ENCODE measurements at regions not wholly inside any gene's neighbourhood (a gene's known extent, or its start where the extent isn't known, plus 50 kb on each side); places are given as distances from the start of the nearest gene placed in this dataset.

GRCh38 chr5:20694121-20694520, 706.1 kb upstream of the CDH18 start:
- CTCF ChIA-PET, result no interaction called here
- POLR2A ChIA-PET, result no interaction called here

GRCh38 chr5:20692913-20693312, 704.9 kb upstream of the CDH18 start:
- CTCF ChIA-PET, result no interaction called here

GRCh38 chr5:20683241-20683940, 695.4 kb upstream of the CDH18 start:
- ChIA-PET POLR2A (no interaction called here), CTCF (no interaction called here)

More at GRCh38 chr5:20692913-20693312, 704.9 kb upstream of the CDH18 start:
- POLR2A ChIA-PET, result no interaction called here

- ChIA-PET CTCF (no interaction called here), POLR2A (no interaction called here)
These were observed 692.8 kb upstream of the CDH18 start for GRCh38 chr5:20680718-20681302.

GRCh38 chr5:20678814-20679298, 690.9 kb upstream of the CDH18 start:
- ChIA-PET POLR2A (no interaction called here), CTCF (no interaction called here)

- POLR2A ChIA-PET, result no interaction called here
- CTCF ChIA-PET, result no interaction called here
These were observed 690.4 kb upstream of the CDH18 start for GRCh38 chr5:20678386-20678785.

GRCh38 chr5:20660588-20660987, 672.6 kb upstream of the CDH18 start:
- ChIA-PET CTCF (no interaction called here), POLR2A (no interaction called here)

- ChIA-PET POLR2A (no interaction called here), CTCF (no interaction called here)
These were observed 668.3 kb upstream of the CDH18 start for GRCh38 chr5:20656262-20656661.

GRCh38 chr5:20655211-20655610, 667.2 kb upstream of the CDH18 start:
- CTCF ChIA-PET, result no interaction called here
- POLR2A ChIA-PET, result no interaction called here

GRCh38 chr5:20654746-20655145, 666.7 kb upstream of the CDH18 start:
- ChIA-PET CTCF (no interaction called here), POLR2A (no interaction called here)

- ChIA-PET POLR2A (no interaction called here), CTCF (no interaction called here)
These were observed 666.0 kb upstream of the CDH18 start for GRCh38 chr5:20654033-20654432.

GRCh38 chr5:20649966-20650365, 662.0 kb upstream of the CDH18 start:
- CTCF ChIA-PET, result no interaction called here
- POLR2A ChIA-PET, result no interaction called here

GRCh38 chr5:20648981-20649380, 661.0 kb upstream of the CDH18 start:
- CTCF ChIA-PET, result no interaction called here
- POLR2A ChIA-PET, result no interaction called here

GRCh38 chr5:20636686-20637085, 648.7 kb upstream of the CDH18 start:
- ChIA-PET POLR2A (no interaction called here), CTCF (no interaction called here)

- ChIA-PET CTCF (no interaction called here), POLR2A (no interaction called here)
These were observed 631.6 kb upstream of the CDH18 start for GRCh38 chr5:20619591-20619990.

- POLR2A ChIA-PET, result no interaction called here
- CTCF ChIA-PET, result no interaction called here
These were observed 630.3 kb upstream of the CDH18 start for GRCh38 chr5:20618340-20618739.

GRCh38 chr5:20617841-20618240, 629.8 kb upstream of the CDH18 start:
- CTCF ChIA-PET, result no interaction called here

GRCh38 chr5:20615888-20616563, 628.0 kb upstream of the CDH18 start:
- POLR2A ChIA-PET, result no interaction called here
- CTCF ChIA-PET, result no interaction called here

More at GRCh38 chr5:20617841-20618240, 629.8 kb upstream of the CDH18 start:
- POLR2A ChIA-PET, result no interaction called here

GRCh38 chr5:20611620-20612019, 623.6 kb upstream of the CDH18 start:
- CTCF ChIA-PET, result no interaction called here
- POLR2A ChIA-PET, result no interaction called here

GRCh38 chr5:20610681-20611080, 622.7 kb upstream of the CDH18 start:
- CTCF ChIA-PET, result no interaction called here
- POLR2A ChIA-PET, result no interaction called here

GRCh38 chr5:20609126-20609525, 621.1 kb upstream of the CDH18 start:
- ChIA-PET CTCF (no interaction called here), POLR2A (no interaction called here)

GRCh38 chr5:20608567-20608966, 620.6 kb upstream of the CDH18 start:
- ChIA-PET POLR2A (no interaction called here), CTCF (no interaction called here)

All from activated CD8-positive, alpha-beta memory T cell treated with anti-CD3 and anti-CD28 coated beads for 36 hours (primary cell).